B cell (primary cell): ENCODE measurements at regions not wholly inside any gene's neighbourhood (a gene's known extent, or its start where the extent isn't known, plus 50 kb on each side); places are given as distances from the start of the nearest gene placed in this dataset.

Experiments used
- ATAC-seq: fragments of 200-7000 bp; cut with Tn5 transposase; one replicate; pipeline ENCODE4 v1.10.0; 2021; ENCODE audit warnings: low read depth, mild to moderate bottlenecking, moderate number of reproducible peaks, moderate library complexity
- CTCF ChIA-PET: fragments of 350-600 bp; sonication (Branson Sonifier 250); formaldehyde crosslinking; loops from one replicate; lab custom pipeline; 2021; ENCODE audit warnings: antibody characterized with exemption, inconsistent platforms; lab: Charles Lee
- POLR2A ChIA-PET: fragments of 350-600 bp; sonication (Branson Sonifier 250); formaldehyde crosslinking; loops from one replicate; lab custom pipeline; 2021; ENCODE audit warnings: antibody characterized with exemption; lab: Charles Lee
- DNase-seq: peaks from one replicate; pipeline ENCODE4 v3.0.0; 2013
- H2AFZ ChIP-seq: 2 replicates; pipeline ENCODE4 v1.6.1; 2012; ENCODE audit warnings: mild to moderate bottlenecking, low read depth, low read length; ENCODE audit not compliant: insufficient read depth, poor library complexity, severe bottlenecking
- H3K27ac ChIP-seq, 2 donors: 1 replicate in 1 of 2; 2 replicates in 1 of 2; pipeline ENCODE4 v1.5.1; 2012 to 2013; ENCODE audit warnings: low read length in 2 of 2, mild to moderate bottlenecking in 2 of 2, moderate library complexity in 1 of 2
- H3K27me3 ChIP-seq, 4 experiments: fragments of 200-600 bp in 1 of 4; sonication (generic) in 1 of 4; replicated peaks in 1 of 4; 1 replicate in 2 of 4; 2 replicates in 2 of 4; pipeline versions ENCODE4 v1.6.1 to v1.7.0; 2013 to 2016; ENCODE audit warnings: low read length in 3 of 4, mild to moderate bottlenecking in 2 of 4, mixed read lengths in 1 of 4, moderate library complexity in 1 of 4; ENCODE audit not compliant: insufficient read depth in 4 of 4, control insufficient read depth in 3 of 4; ENCODE audit errors: control extremely low read depth in 1 of 4
- H3K36me3 ChIP-seq, 2 experiments: replicated peaks in 1 of 2; 1 replicate in 1 of 2; 2 replicates in 1 of 2; pipeline versions ENCODE4 v1.6.1 to v1.7.1; 2013; ENCODE audit warnings: low read length in 1 of 2; ENCODE audit not compliant: insufficient read depth in 2 of 2, control insufficient read depth in 1 of 2; ENCODE audit errors: control extremely low read depth in 1 of 2, extremely low read depth in 1 of 2
- H3K4me1 ChIP-seq, 2 donors: fragments of 200-600 bp in 1 of 2; sonication (generic) in 1 of 2; 1 replicate in 1 of 2; 2 replicates in 1 of 2; pipeline versions ENCODE4 v1.5.1 to v1.6.1; 2013 to 2017; ENCODE audit warnings: low read length in 2 of 2; ENCODE audit not compliant: control insufficient read depth in 2 of 2, insufficient read depth in 2 of 2
- H3K4me2 ChIP-seq: replicated peaks from 2 replicates; pipeline ENCODE3; 2012; ENCODE audit warnings: mild to moderate bottlenecking, low read depth, low read length; ENCODE audit not compliant: poor library complexity, severe bottlenecking
- H3K4me3 ChIP-seq, 5 experiments: fragments of 200-600 bp in 1 of 5; sonication (generic) in 1 of 5; 1 replicate in 3 of 5; 2 replicates in 2 of 5; pipeline versions ENCODE4 v1.5.1 to v1.7.0; 2011 to 2016; ENCODE audit warnings: low read length in 4 of 5, mild to moderate bottlenecking in 4 of 5, low read depth in 2 of 5, control low read depth in 1 of 5, moderate library complexity in 1 of 5; ENCODE audit not compliant: insufficient read depth in 1 of 5; ENCODE audit errors: control extremely low read depth in 1 of 5, extremely low read depth in 1 of 5
- H3K79me2 ChIP-seq: fragments of 200-600 bp; sonication (generic); one replicate; pipeline ENCODE4 v1.6.0; 2016; ENCODE audit warnings: low read length; ENCODE audit not compliant: control insufficient read depth, insufficient read depth
- H3K9ac ChIP-seq: fragments of 200-600 bp; sonication (generic); 2 replicates; pipeline ENCODE4 v1.6.1; 2017; ENCODE audit warnings: mild to moderate bottlenecking, low read length, moderate library complexity
- H3K9me3 ChIP-seq, 3 donors: one replicate each; pipeline versions ENCODE4 v1.6.1 to v1.7.1; 2013; ENCODE audit warnings: low read length in 2 of 3; ENCODE audit not compliant: control insufficient read depth in 2 of 3, insufficient read depth in 1 of 3; ENCODE audit errors: control extremely low read depth in 1 of 3
- H4K20me1 ChIP-seq: 2 replicates; pipeline ENCODE4 v1.6.0; 2012; ENCODE audit warnings: mild to moderate bottlenecking, low read length; ENCODE audit not compliant: insufficient read depth, control insufficient read depth, poor library complexity, severe bottlenecking
- H3K27ac Mint-ChIP-seq: one replicate; pipeline ENCODE4 v1.8.0; 2021; ENCODE audit warnings: mixed read lengths
- H3K27me3 Mint-ChIP-seq: one replicate; pipeline ENCODE4 v1.8.0; 2021; ENCODE audit warnings: mixed read lengths
- H3K4me1 Mint-ChIP-seq: one replicate; pipeline ENCODE4 v1.8.0; 2021; ENCODE audit warnings: mixed read lengths
- H3K4me3 Mint-ChIP-seq: one replicate; pipeline ENCODE4 v1.8.0; 2021; ENCODE audit warnings: mixed read lengths
- H3K9me3 Mint-ChIP-seq: one replicate; pipeline ENCODE4 v1.8.0; 2022; ENCODE audit warnings: mixed read lengths; ENCODE audit not compliant: insufficient read depth
- CTCF ChIP-seq: fragments of 200-600 bp; IDR thresholded peaks from one replicate; pipeline ENCODE4 v1.8.0; 2022; ENCODE audit warnings: antibody characterized with exemption, mild to moderate bottlenecking
- EZH2 ChIP-seq: IDR thresholded peaks from 2 replicates; pipeline ENCODE4 v1.6.1; 2012; ENCODE audit warnings: borderline replicate concordance, low read depth, mild to moderate bottlenecking, moderate library complexity, low read length; ENCODE audit not compliant: insufficient read depth, poor library complexity, severe bottlenecking
- WGBS: methylation state at CpG from one replicate; pipeline ENCODE4 v1.1.5; 2013; ENCODE audit warnings: missing lambda C conversion rate; ENCODE audit not compliant: insufficient coverage; 5-methylcytosine and 5-hydroxymethylcytosine counted together
- intact Hi-C: fragments of 100-400 bp; cut with micrococcal nuclease; formaldehyde crosslinking; loops from one replicate; pipeline ENCODE4 v1.10.0; 2022

GRCh38 chr11:22006901-22007300 lies 186.0 kb upstream of the ANO5 start:
- H3K4me3 Mint-ChIP-seq = no peak overlapping the region
- Histone ChIP-seq H2AFZ (no peak overlapping the region), H3K4me1 (no peaks in the 10 kb centered on the region), H3K79me2 (no peaks in the 10 kb centered on the region), H4K20me1 (no peaks in the 10 kb centered on the region), H3K27me3 (no peaks in the 10 kb centered on the region), H3K9me3 (peaks cover 0 to 3% (median 0%) of the 10 kb centered on the region in 3 donors), H3K36me3 (no peaks in the 10 kb centered on the region), H3K27ac (no peak overlapping the region), H3K9ac (no peak overlapping the region), H3K4me3 (no peak overlapping the region), H3K4me2 (no peak overlapping the region)
- CTCF ChIA-PET = no interaction called here
- intact Hi-C loops = no loop called here
- H3K27me3 Mint-ChIP-seq = no peaks in the 10 kb centered on the region
- peaks cover 10% of the 10 kb centered on the region for H3K9me3 Mint-ChIP-seq
- ATAC-seq = no peak
- TF ChIP-seq EZH2 = no peak
- no peak for TF ChIP-seq CTCF
- POLR2A ChIA-PET = no interaction called here
- H3K4me1 Mint-ChIP-seq = no peaks in the 10 kb centered on the region
- no peak overlapping the region for H3K27ac Mint-ChIP-seq
- no peak for DNase-seq

- peaks cover 9% of the 10 kb centered on the region for H3K9me3 Mint-ChIP-seq
- H3K9ac ChIP-seq = no peak overlapping the region
- intact Hi-C loops = no loop called here
- no peaks in the 10 kb centered on the region for H3K4me1 ChIP-seq
- H3K27ac ChIP-seq = no peak overlapping the region
- H3K9me3 ChIP-seq = no peaks in the 10 kb centered on the region
- no peak overlapping the region for H3K4me3 ChIP-seq
- no peaks in the 10 kb centered on the region for H3K27me3 Mint-ChIP-seq
- TF ChIP-seq CTCF = no peak
- TF ChIP-seq EZH2 = no peak
- ATAC-seq (no peak), DNase-seq (no peak)
- H3K4me2 ChIP-seq = no peak overlapping the region
- ChIA-PET POLR2A (no interaction called here), CTCF (no interaction called here)
- H3K36me3 ChIP-seq = no peaks in the 10 kb centered on the region
- H3K27me3 ChIP-seq = no peaks in the 10 kb centered on the region
- H3K4me3 Mint-ChIP-seq = no peak overlapping the region
- no CpG with 5 or more reads among the region's 1 CpG for WGBS
- no peak overlapping the region for H3K27ac Mint-ChIP-seq
- no peaks in the 10 kb centered on the region for H4K20me1 ChIP-seq
- H3K4me1 Mint-ChIP-seq = no peaks in the 10 kb centered on the region
- no peaks in the 10 kb centered on the region for H3K79me2 ChIP-seq
- no peak overlapping the region for H2AFZ ChIP-seq
Measured at GRCh38 chr11:22031791-22032190, 161.1 kb upstream of the ANO5 start.
